GM12878 (cell line): ENCODE measurements at regions not wholly inside any gene's neighbourhood (a gene's known extent, or its start where the extent isn't known, plus 50 kb on each side); places are given as distances from the start of the nearest gene placed in this dataset.
A peak's percentile ranks its signal among the peaks of the same experiment; 100 is the strongest.
"Not testable (repeated sequence)": the region's sequence is repeated elsewhere in the genome, so short reads cannot be mapped to it uniquely, and the experiment has no call there.

Experiments used
- ATAC-seq: fragments of 200-7000 bp; cut with Tn5 transposase; 3 replicates; pipeline ENCODE4 v1.9.1; 2020; ENCODE audit warnings: mild to moderate bottlenecking, moderate library complexity
- BruUV-seq: library from RNA; stranded (reverse); fragments of 400-500 nt; replicated peaks from 2 replicates; lab custom pipeline; 2021; lab: Mats Ljungman, UMichigan
- CTCF ChIA-PET: fragments of 300-600 bp; sonication (Branson Sonifier 250); formaldehyde crosslinking; extraction: SDS; loops from one replicate; lab custom pipeline; 2021; ENCODE audit warnings: inconsistent platforms; lab: Yijun Ruan, JAX
- POLR2A ChIA-PET: fragments of 350-600 bp; formaldehyde crosslinking; extraction: SDS; loops from one replicate; lab custom pipeline; 2021; ENCODE audit warnings: inconsistent platforms; lab: Charles Lee
- RAD21 ChIA-PET: fragments of 300-600 bp; sonication (Branson Sonifier 250); formaldehyde crosslinking; loops from one replicate; lab custom pipeline; 2023; ENCODE audit warnings: antibody characterized with exemption; ENCODE audit not compliant: unreplicated experiment; lab: Charles Lee
- SMC1A ChIA-PET: fragments of 300-600 bp; sonication (Branson Sonifier 250); formaldehyde crosslinking; loops from one replicate; lab custom pipeline; 2023; ENCODE audit not compliant: unreplicated experiment, uncharacterized antibody; lab: Charles Lee
- DNase-seq: peaks from one replicate; pipeline ENCODE4 v3.0.0-alpha.2; 2011; ENCODE audit warnings: low read depth, low spot score
- FAIRE-seq: peaks from 3 replicates; lab custom pipeline; 2011; peaks lifted over from hg19 to GRCh38; lab: Jason Lieb, UNC
- H2AFZ ChIP-seq: 2 replicates; pipeline ENCODE4 v1.6.0; 2011; ENCODE audit warnings: low read depth, low read length, control low read depth; ENCODE audit not compliant: control insufficient read depth
- H3K27ac ChIP-seq: 2 replicates; pipeline ENCODE4 v1.5.1; 2011; ENCODE audit warnings: control low read depth; ENCODE audit not compliant: control insufficient read depth, insufficient read depth
- H3K27me3 ChIP-seq, 2 experiments: replicated peaks in 1 of 2; 2 replicates each; pipeline versions ENCODE4 v1.6.0 to v1.6.1; 2011; ENCODE audit warnings: low read length in 1 of 2; ENCODE audit not compliant: control insufficient read depth in 2 of 2, insufficient read depth in 2 of 2
- H3K36me3 ChIP-seq, 2 experiments: 2 replicates each; pipeline ENCODE4 v1.5.1; 2011; ENCODE audit warnings: low read length in 1 of 2; ENCODE audit not compliant: control insufficient read depth in 2 of 2, insufficient read depth in 2 of 2
- H3K4me1 ChIP-seq: 2 replicates; pipeline ENCODE4 v1.6.1; 2011; ENCODE audit warnings: mild to moderate bottlenecking, low read length, moderate library complexity, mixed read lengths; ENCODE audit not compliant: control insufficient read depth, insufficient read depth
- H3K4me2 ChIP-seq: 2 replicates; pipeline ENCODE4 v1.6.0; 2011; ENCODE audit warnings: control low read depth; ENCODE audit not compliant: control insufficient read depth, insufficient read depth
- H3K4me3 ChIP-seq: fragments of 200-600 bp; sonication (generic); 2 replicates; pipeline ENCODE4 v1.5.1; 2016
- H3K79me2 ChIP-seq: 2 replicates; pipeline ENCODE4 v1.6.0; 2011; ENCODE audit warnings: low read length; ENCODE audit not compliant: control insufficient read depth, insufficient read depth
- H3K9ac ChIP-seq: 2 replicates; pipeline ENCODE4 v1.8.0; 2011; ENCODE audit warnings: low read length, control low read depth, mixed read lengths; ENCODE audit not compliant: control insufficient read depth, insufficient read depth
- H3K9me3 ChIP-seq: replicated peaks from 3 replicates; pipeline ENCODE4 v1.5.1; 2011; ENCODE audit warnings: mild to moderate bottlenecking, low read length; ENCODE audit not compliant: control insufficient read depth, insufficient read depth
- H4K20me1 ChIP-seq: 2 replicates; pipeline ENCODE4 v1.6.0; 2011; ENCODE audit not compliant: control insufficient read depth, insufficient read depth
- BCL11A ChIP-seq: IDR thresholded peaks from 2 replicates; pipeline ENCODE4 v1.6.1; 2011; ENCODE audit warnings: low read depth, low read length
- E2F8 ChIP-seq: fragments of 450-650 bp; IDR thresholded peaks from 2 replicates; pipeline ENCODE4 v1.6.1; 2018; ENCODE audit warnings: mild to moderate bottlenecking, low read depth, moderate library complexity; ENCODE audit not compliant: partially characterized antibody
- FOXK2 ChIP-seq: fragments of 450-650 bp; IDR thresholded peaks from 2 replicates; pipeline ENCODE4 v1.6.1; 2017; ENCODE audit warnings: mild to moderate bottlenecking, moderate library complexity
- IRF3 ChIP-seq: fragments of 450-650 bp; IDR thresholded peaks from 2 replicates; pipeline ENCODE4 v1.6.1; 2014; ENCODE audit warnings: mild to moderate bottlenecking
- MTA2 ChIP-seq: fragments of 450-650 bp; IDR thresholded peaks from 2 replicates; pipeline ENCODE4 v1.6.1; 2016; ENCODE audit warnings: low read depth, mild to moderate bottlenecking, moderate library complexity
- NFIC ChIP-seq: IDR thresholded peaks from 2 replicates; pipeline ENCODE4 v1.6.1; 2012; ENCODE audit warnings: low read depth, mild to moderate bottlenecking, inconsistent platforms, low read length, moderate library complexity
- PAX8 ChIP-seq: fragments of 450-650 bp; IDR thresholded peaks from 2 replicates; pipeline ENCODE4 v1.6.1; 2017; ENCODE audit warnings: mild to moderate bottlenecking, moderate library complexity
- RB1 ChIP-seq: fragments of 450-650 bp; formaldehyde crosslinking; IDR thresholded peaks from 2 replicates; pipeline ENCODE4 v1.6.1; 2017; ENCODE audit warnings: mild to moderate bottlenecking, borderline replicate concordance
- SMAD5 ChIP-seq: IDR thresholded peaks from 2 replicates; pipeline ENCODE4 v1.6.1; 2016; ENCODE audit warnings: antibody characterized with exemption, low read depth
- SMARCA5 ChIP-seq: fragments of 450-650 bp; IDR thresholded peaks from 2 replicates; pipeline ENCODE4 v1.6.1; 2017; ENCODE audit warnings: mild to moderate bottlenecking
- SP1 ChIP-seq: IDR thresholded peaks from one replicate; pipeline ENCODE4 v1.6.1; 2011; ENCODE audit warnings: low read depth, low read length
- WGBS: methylation state at CpG from one replicate; pipeline ENCODE4 v1.1.6; 2016; ENCODE audit warnings: low lambda C conversion rate; ENCODE audit not compliant: insufficient replicate concordance, insufficient coverage; ENCODE audit errors: missing lambda C conversion rate; 5-methylcytosine and 5-hydroxymethylcytosine counted together
- in situ Hi-C: fragments of 300-500 bp; cut with MboI; formaldehyde crosslinking; loops from 9 replicates; pipeline ENCODE4 v1.14.3; 2018; ENCODE audit warnings: mixed read lengths
- intact Hi-C: fragments of 100-400 bp; cut with micrococcal nuclease; formaldehyde crosslinking; loops from one replicate; pipeline ENCODE4 v1.14.2; 2022; ENCODE audit not compliant: unreplicated experiment

- no peak for TF ChIP-seq E2F8
- no peak for TF ChIP-seq RB1
- no peak for TF ChIP-seq SMAD5
- TF ChIP-seq FOXK2, result no peak
- TF ChIP-seq PAX8, result no peak
- TF ChIP-seq SMARCA5, result peak; percentile 35; the same call in 1 of the 2 replicates
- no peak for TF ChIP-seq MTA2
- TF ChIP-seq BCL11A, result 0 out of 2 replicates have a peak, but pooled peaks have one; percentile 27
- TF ChIP-seq IRF3, result no peak
- TF ChIP-seq NFIC, result peak; percentile 39; the same call in 1 of the 2 replicates
- TF ChIP-seq SP1, result no peak
Measured at GRCh38 chr1:233505130-233505529, 108.8 kb upstream of the KCNK1 start (continued).

- not testable (repeated sequence) for FAIRE-seq, H3K9ac ChIP-seq
Measured at GRCh38 chr1:233505889-233506288, 108.0 kb upstream of the KCNK1 start.

More at GRCh38 chr1:233505889-233506288, 108.0 kb upstream of the KCNK1 start:
- H3K79me2 ChIP-seq, H3K4me3 ChIP-seq, intact Hi-C loops, H4K20me1 ChIP-seq, ATAC-seq, H3K36me3 ChIP-seq, H3K4me1 ChIP-seq, H3K4me2 ChIP-seq, DNase-seq, in situ Hi-C loops, BruUV-seq, H3K9me3 ChIP-seq, H2AFZ ChIP-seq, H3K27ac ChIP-seq, RAD21 ChIA-PET, POLR2A ChIA-PET, H3K27me3 ChIP-seq: not testable (repeated sequence)
- SMC1A ChIA-PET, result interaction anchor here (1.7 kb wide), 1 partner anchor 64 kb away, joined by 5 read pairs; no protein-coding TSS in a partner anchor
- CTCF ChIA-PET, result interaction anchor here (1.4 kb wide), 1 partner anchor 12 kb away, joined by 4 read pairs; no protein-coding TSS in a partner anchor
- 40% methylated on average over 3 of the region's 3 CpGs for WGBS
